ENCODE measurements at regions not wholly inside any gene's neighbourhood (a gene's known extent, or its start where the extent isn't known, plus 50 kb on each side); places are given as distances from the start of the nearest gene placed in this dataset.

GRCh38 chr17:77507111-77507885, 366.5 kb downstream of the SEC14L1 start (continued):
- TF ChIP-seq MLX (CRISPR knock-in tag; conservative IDR thresholded peaks at IDR 0.05), result no peak
- no peak for TF ChIP-seq HMGN3 (IDR thresholded peaks at IDR 0.05; ENCODE audit: borderline replicate concordance, extremely low read depth, insufficient read length, low read depth, low read length)
- no peak for TF ChIP-seq ZFP36 (IDR thresholded peaks at IDR 0.05; ENCODE audit: low read depth, low read length, partially characterized antibody)
- TF ChIP-seq ZZZ3 (IDR thresholded peaks at IDR 0.05), result no peak
- TF ChIP-seq ETV5 (CRISPR knock-in tag; IDR thresholded peaks at IDR 0.05; ENCODE audit: low read depth), result no peak
- no peak for TF ChIP-seq U2AF1 (optimal IDR thresholded peaks at IDR 0.05; ENCODE audit: low read depth, low read length)

- no peak overlapping the region for H3K27ac ChIP-seq (ENCODE audit: extremely low read depth, low read depth, low read length)
- H3K9me1 ChIP-seq (ENCODE audit: control insufficient read depth, insufficient read depth, low read length), result no peaks in the 10 kb centered on the region
- no peak overlapping the region for H3K9ac ChIP-seq (ENCODE audit: insufficient read depth in 1 of 2, low read depth in 2 of 2, low read length in 2 of 2)
- H3K27me3 ChIP-seq (ENCODE audit: control insufficient read depth in 2 of 2, insufficient read depth in 2 of 2, low read length in 2 of 2), result peaks cover 10 to 45% of the 10 kb centered on the region in 2 experiments
- FAIRE-seq (no peak), ATAC-seq (no peak), DNase-seq (ENCODE audit: extremely low read depth in 1 of 4, low spot score in 3 of 4) (no peak)
- no peak overlapping the region for H3K4me2 ChIP-seq (ENCODE audit: insufficient read depth, low read length)
- H3K4me1 ChIP-seq (replicated peaks in 1 of 2; ENCODE audit: control insufficient read depth in 2 of 2, insufficient read depth in 2 of 2, low read length in 2 of 2), result peaks cover 0 to 8% of the 10 kb centered on the region in 2 experiments; a peak in 2 of 5 replicates
- H3K79me2 ChIP-seq (ENCODE audit: control insufficient read depth, insufficient read depth, low read length), result no peaks in the 10 kb centered on the region
- H4K20me1 ChIP-seq (replicated peaks; ENCODE audit: control insufficient read depth, insufficient read depth, low read length), result peaks cover 4% of the 10 kb centered on the region; the same call in 1 of the 2 replicates
- 2% methylated on average over 6 of the region's 6 CpGs for WGBS (ENCODE audit: insufficient coverage, low coverage, missing lambda C conversion rate)
- H2AFZ ChIP-seq (ENCODE audit: low read depth, low read length), result no peak overlapping the region
- in situ Hi-C loops (cut with MboI) (no loop called here), intact Hi-C loops (cut with micrococcal nuclease) (no loop called here)
- H3K36me3 ChIP-seq (ENCODE audit: control insufficient read depth, insufficient read depth, low read length), result no peaks in the 10 kb centered on the region
- no TSS peak for BruUV-seq (replicated peaks)
- no peak overlapping the region for H3K4me3 ChIP-seq
- CTCF ChIA-PET (ENCODE audit: low intra/inter-chr PET ratio), result no interaction called here
- H3K9me3 ChIP-seq (replicated peaks; ENCODE audit: control insufficient read depth, insufficient read depth, low read depth, low read length), result no peaks in the 10 kb centered on the region
- POLR2A ChIA-PET, result interaction anchor here (0.6 kb wide), 1 partner anchor 370 kb away, joined by 3 read pairs; no protein-coding TSS in a partner anchor
- TF ChIP-seq FOSL1 (tag; conservative IDR thresholded peaks at IDR 0.05) (no peak), ZNF75A (CRISPR knock-in tag; IDR thresholded peaks at IDR 0.05) (no peak), DIDO1 (tag; IDR thresholded peaks at IDR 0.05; ENCODE audit: low read depth) (no peak), ZNF583 (CRISPR knock-in tag; IDR thresholded peaks at IDR 0.05) (no peak), ZBED1 (IDR thresholded peaks at IDR 0.05) (no peak), HMBOX1 (IDR thresholded peaks at IDR 0.05) (no peak), KDM1A (IDR thresholded peaks at IDR 0.05) (no peak), TRIM24 (IDR thresholded peaks at IDR 0.05) (no peak), E2F3 (CRISPR knock-in tag; IDR thresholded peaks at IDR 0.05) (no peak), HDAC1 (IDR thresholded peaks at IDR 0.05) (no peak), ZNF197 (CRISPR knock-in tag; IDR thresholded peaks at IDR 0.05; ENCODE audit: low read depth) (no peak), ZFP30 (CRISPR knock-in tag; IDR thresholded peaks at IDR 0.05; ENCODE audit: borderline replicate concordance) (no peak), ZNF140 (CRISPR knock-in tag; IDR thresholded peaks at IDR 0.05) (no peak), HES1 (IDR thresholded peaks at IDR 0.05; ENCODE audit: low read depth) (no peak)
Observed at GRCh38 chr17:77508047-77508715, 367.4 kb downstream of the SEC14L1 start.
